Astrocyte (in vitro differentiated cells and primary cell): ENCODE measurements at regions not wholly inside any gene's neighbourhood (a gene's known extent, or its start where the extent isn't known, plus 50 kb on each side); places are given as distances from the start of the nearest gene placed in this dataset.

ENCODE experiments used
- CTCF ChIP-seq: IDR thresholded peaks from 2 replicates; pipeline ENCODE4 v1.5.1; 2011; ENCODE audit warnings: low read depth, mild to moderate bottlenecking, inconsistent platforms, low read length, moderate library complexity; ENCODE audit not compliant: insufficient read depth
- EZH2 ChIP-seq: IDR thresholded peaks from 2 replicates; pipeline ENCODE4 v1.6.1; 2012; ENCODE audit warnings: mild to moderate bottlenecking, low read length, inconsistent platforms; ENCODE audit not compliant: insufficient read depth

GRCh38 chrX:17278961-17279360 lies 96.0 kb upstream of the NHS start:
- TF ChIP-seq CTCF (no peak), EZH2 (no peak)
